Right hindlimb (tissue), 1 donor: ENCODE measurements at regions not wholly inside any gene's neighbourhood (a gene's known extent, or its start where the extent isn't known, plus 50 kb on each side); places are given as distances from the start of the nearest gene placed in this dataset.

Experiments used
- DNase-seq: peaks from one replicate; pipeline ENCODE4 v3.0.0-alpha.2; 2018

DNA sequence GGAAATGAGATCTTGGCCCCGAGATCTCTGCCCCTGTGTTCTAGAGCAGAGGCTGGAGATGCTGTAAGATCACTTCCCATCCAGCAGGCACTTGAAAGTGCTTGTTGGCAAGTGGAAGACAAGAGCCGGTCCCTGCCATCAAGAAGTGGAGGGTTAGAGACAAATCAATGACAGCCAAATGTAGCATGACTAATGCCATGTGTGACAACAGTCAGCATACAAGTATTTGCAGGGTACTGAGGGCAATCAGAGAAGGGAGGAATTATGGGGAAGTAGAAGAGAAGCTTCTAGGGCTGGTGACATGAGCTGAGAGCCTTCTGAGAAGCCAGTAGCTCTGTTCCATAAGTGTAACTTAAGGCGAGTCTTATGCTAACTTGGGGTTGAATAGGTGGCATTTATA lies 58.6 kb downstream of the TMEM17 start:
- no peak for DNase-seq

DNA sequence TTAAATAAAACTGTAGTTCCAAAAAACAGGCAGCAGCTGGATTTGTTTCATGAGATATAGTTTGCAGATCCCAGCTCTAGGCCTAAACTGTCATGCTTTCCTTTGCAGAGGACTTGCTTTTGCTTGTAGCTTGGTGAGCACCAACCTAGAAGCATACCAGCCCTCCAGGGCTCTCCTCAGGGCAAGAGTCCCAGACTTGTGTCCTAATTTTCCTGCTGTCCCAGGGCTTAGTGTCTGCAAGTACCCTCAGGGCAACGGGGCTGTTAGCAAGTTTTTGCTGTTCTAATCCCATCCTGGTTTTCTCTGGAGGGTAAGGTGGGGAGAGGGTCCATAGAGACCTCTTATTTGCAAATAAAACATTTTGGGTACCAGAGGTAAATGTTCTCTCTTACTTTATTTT lies 59.5 kb downstream of the TMEM17 start:
- no peak for DNase-seq

DNA sequence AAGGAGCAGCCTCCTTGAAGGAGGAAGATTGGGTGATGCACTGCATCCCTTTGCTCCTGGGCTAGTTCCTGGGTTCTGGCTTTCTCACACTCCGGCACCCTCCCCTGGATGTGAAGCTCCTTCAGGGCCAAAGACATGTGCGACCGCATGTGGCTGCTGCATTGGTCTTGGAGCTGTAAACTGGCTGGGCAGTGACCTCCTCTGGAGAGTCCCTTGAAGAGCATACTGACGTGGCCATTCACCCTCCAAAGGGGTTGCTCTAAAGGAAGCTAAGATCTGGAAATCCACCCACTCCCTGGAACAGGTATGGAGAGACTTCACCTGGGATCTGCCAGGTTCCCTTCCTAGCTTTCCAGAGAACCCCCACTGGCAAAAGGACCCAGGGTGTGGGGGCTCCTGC lies 62.1 kb downstream of the TMEM17 start:
- DNase-seq: no peak

DNA sequence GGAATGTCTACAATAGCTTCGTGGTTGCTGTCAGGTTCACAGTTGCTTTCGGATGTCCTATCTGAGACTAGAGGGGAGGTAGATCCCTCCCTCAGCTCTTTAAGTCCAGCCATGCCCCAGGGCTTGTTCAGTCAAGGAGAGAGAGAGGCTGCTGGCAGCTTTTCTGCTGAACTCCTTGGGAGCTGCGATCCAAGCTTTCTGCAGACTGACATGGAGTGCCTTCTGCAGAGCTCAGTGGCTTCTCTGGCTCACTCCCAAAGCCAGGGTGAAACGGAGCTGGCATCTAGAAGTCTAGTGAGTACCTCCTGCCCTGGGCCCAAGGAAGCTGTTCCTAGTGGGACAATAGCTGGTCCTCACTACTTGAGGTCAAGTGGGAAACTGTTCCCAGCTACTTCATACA lies 62.5 kb downstream of the TMEM17 start:
- no peak for DNase-seq

DNA sequence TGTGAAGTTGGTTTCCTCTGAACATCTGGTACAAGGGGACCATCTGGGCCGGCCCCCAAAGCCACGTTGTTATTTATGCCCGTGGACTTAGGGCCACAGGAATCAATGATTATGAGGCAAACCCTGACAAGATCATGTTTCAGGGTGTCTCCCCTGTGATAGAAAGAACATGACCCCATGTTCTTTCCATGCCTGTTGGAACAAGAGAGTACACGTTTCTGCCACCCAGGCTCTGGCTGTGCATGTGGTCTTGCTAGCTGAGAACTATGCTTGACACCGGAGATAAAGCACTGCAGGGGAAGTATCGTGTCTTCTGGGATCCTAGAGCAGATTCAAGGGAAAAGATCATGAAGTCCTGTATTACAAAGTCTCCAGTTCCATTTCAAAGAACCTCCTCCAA lies 64.2 kb downstream of the TMEM17 start:
- DNase-seq: no peak

DNA sequence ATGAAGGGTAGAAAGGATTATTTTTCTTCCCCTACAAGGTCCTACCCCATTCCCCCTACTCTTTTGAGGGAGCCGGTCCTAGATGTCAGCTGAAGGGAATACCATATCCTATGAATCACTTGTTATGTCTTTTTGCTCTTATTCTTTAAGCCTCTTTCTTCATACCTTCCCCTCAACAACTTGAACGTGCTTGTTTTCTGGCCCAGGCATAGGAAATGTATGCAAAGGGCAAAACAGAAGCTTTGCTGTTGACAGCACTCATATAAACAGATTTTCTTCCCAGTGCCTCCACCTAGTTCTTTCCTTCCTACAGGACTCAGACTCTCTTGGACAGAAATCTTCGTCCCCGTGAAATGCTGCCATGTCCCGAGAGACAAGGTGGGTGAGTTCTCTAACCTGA lies 64.6 kb downstream of the TMEM17 start:
- no peak for DNase-seq

DNA sequence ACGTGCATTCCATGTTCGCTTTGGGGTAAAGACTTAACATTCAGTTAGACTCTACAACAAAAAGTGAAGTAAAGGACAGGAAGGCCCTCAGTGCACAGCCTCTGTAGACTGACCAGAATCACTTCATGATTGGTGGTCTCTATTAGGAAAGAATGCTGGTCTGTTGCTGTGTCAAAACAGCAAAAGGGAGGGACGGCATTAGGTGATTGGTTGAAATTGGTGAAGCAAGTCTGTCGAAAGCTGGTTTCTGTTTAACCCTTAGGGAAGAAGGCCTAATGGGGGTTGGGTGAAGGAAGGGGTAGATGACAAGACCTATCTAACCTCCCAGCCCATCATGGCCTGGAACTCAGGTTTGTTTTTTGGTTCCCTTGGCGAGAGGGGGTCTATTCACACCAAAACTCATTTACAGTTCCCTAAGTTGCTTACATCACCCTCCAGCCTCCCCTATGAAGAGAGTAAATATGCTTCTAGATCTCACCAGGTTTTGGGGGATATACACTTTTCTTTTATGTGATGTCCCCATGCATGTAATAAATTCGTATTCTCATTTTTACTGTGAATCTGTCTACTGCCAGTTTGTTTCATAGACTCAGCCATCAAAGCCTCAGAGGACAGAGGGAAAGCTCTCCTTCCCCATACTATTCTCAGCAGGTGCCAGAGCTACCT lies 65.6 kb downstream of the TMEM17 start:
- no peak for DNase-seq

DNA sequence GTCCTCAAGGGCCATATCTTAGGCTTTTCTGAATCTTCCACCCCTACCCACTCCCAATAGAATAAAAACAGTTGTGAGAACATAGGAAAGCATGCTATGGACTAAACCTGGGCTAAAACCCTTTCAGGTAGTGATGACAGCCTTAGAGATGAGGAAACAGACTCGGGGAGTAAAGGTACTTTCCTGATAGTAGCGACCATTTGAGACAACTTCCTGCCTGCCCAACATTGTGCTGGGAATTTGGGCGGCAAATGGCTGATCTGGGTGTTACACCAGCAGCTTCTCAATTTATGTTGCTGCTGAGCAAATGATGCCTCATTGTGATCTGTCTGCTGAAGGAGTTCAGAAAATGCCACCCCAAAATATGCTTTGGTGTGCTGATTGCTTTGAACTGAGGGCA lies 66.6 kb downstream of the TMEM17 start:
- DNase-seq: no peak

DNA sequence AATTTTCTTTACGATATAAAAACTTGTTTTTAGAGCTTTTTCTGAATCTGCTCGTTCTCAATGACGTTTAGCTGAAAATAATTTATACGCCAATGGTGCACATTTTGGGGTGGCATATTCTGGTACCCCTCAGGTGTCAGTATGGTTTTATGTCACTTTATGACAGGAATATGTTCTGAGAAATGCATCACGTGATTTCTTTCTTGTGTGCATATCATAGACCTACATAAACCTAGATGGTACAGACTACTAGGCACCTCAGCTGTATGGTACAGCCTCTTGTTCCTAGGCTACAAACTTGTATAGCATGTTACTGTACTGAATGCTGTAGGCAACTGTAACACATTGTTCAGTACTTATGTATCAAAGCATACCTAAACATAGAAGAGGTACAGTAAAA lies 68.2 kb downstream of the TMEM17 start:
- DNase-seq: no peak

DNA sequence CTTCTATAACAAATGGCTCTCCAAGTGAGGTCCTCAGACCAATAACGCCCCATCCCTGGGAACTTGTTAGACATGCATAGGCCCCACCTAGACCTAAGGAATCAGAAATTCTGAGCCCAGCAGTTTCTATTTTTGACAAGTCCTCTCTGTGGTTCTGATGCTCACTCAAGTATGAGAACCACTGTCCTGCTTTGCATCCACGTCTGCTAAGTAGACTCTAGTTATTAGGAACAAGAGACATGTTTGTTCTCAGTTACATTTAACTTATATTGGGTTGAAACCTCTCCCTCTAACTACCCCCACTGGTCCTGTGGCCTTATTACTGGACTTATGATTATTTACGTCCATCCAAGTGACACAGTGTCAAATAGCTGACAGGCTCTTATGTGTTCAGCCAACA lies 70.3 kb downstream of the TMEM17 start:
- DNase-seq: no peak

DNA sequence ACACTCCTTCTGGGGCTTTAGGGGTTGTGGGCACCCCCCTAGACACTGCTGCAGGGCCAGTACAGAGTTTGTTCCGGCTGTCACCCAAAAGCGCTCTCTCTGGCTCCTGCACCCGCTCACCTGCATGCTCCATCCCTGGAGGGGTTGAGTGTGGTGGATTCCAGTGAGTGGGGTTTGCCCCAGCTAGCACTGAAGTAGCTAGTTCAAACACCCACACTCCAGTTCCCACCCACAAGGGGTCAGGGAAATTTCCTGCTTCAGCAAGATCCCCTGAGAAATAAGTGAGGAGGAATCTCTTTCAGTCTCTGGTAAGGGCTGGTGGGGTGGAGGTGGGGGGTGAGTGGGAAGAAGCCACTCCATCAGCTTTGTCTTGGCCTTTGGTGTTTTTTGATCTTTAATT lies 73.6 kb downstream of the TMEM17 start:
- DNase-seq: no peak

DNA sequence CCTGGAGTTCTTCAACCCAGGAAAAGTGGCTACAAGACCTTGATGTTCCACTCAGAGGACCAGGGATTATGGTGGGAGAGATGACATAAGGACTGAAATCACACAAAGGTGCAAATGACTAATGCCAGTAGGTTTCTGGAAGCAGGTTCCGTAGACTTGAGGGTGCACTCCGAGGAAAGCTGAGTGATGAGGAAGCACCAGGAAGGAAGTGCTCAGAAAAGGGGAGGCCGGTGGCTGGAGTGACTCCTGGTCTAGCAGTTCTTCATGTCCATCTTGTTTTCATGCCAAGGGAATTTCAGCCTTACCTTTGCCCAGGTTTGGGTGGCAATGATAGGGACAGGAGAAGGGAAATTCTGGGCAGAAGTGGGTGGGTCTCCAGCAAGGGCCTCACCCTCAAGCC lies 74.5 kb downstream of the TMEM17 start:
- DNase-seq: no peak

DNA sequence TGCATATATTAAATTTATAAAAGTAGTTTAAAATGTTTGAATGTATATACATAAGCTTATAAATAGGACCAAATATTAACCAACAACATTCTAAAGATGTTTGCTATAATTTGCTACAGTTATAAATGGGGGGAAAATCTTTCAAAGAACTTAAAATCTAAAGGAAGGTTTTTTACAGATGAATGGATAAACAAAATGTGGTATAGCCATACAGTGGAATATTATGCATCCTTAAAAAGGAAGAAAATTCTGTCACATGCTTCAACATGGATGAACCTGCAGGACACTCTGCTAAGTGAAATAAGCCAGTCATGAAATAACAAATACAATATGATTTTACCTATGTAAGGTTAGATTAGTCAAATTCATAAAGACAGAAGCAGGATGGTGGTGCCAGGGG lies 75.8 kb downstream of the TMEM17 start:
- no peak for DNase-seq

DNA sequence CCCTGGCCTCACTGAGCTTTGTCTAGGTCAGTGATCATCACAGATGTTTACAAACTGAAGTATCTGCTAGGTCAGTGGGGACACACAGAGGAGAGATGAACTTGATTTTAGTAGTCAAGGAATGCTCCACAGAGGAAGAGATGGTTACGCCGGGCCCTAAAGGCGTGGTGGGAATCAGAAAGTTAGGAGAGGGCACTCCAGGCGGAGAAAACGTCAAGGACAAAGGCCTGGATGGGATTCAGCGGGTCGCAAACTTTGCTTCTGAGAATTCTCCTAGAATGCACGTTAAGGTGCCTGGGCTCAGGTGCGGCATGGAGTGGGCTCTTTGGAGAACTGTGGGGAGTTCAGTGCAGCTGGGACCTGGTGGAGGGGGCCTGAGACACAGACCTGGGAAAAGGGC lies 78.8 kb downstream of the TMEM17 start:
- no peak for DNase-seq

DNA sequence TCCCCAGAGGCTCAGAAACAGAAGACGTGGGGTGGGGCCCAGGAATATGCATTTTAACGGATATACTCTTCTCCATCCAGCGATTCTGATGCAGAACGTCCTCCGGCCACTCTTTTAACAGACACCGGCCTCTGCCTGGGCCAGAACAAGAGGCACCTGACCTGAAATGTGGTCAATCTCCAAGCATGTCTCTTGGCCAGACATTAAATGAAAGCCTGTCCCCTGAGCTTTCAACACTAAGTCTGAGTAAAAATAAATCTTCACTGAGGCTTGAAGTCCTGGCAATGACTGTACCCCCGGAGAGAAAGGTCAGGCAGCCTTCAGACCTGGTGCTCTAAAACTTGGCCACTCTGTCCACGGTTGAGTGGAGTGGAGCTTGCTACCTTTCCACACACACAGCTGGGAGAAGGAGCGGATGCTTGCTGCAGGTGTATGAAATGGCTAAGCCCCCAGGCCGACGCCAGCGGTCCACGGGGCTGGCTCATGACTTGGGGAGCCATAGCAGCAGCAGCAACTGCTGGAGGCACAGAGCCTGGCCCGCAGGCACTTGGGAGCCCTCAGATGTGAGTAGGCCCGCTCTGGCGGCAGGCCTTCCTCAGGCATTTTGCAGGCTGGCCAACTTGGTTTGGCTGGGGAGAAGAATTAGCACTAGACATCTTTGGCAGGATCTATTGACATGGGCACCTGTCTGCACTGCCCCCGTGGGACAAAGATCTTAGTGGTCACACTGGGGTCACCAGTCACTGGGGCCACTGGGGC lies 79.7 kb downstream of the TMEM17 start:
- no peak for DNase-seq

DNA sequence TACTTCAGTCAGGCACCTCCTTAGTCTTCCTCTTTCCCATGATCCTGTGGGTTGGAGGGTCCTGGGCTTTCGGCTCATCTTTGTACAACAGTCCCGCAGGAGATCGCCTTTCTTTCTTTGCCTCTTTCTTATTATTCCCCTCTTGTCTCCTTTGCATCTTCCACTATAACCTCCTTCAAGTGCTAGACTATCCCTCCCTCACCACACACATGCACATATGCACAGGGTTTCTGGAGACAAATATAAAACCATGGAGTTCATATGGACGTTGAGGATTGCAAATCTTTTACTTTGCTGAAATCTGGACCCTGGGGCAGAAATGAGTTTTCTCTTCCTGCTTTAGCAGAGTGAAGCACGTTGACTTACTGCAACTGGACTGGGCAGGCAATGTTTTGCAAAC lies 80.3 kb downstream of the TMEM17 start:
- DNase-seq: no peak

DNA sequence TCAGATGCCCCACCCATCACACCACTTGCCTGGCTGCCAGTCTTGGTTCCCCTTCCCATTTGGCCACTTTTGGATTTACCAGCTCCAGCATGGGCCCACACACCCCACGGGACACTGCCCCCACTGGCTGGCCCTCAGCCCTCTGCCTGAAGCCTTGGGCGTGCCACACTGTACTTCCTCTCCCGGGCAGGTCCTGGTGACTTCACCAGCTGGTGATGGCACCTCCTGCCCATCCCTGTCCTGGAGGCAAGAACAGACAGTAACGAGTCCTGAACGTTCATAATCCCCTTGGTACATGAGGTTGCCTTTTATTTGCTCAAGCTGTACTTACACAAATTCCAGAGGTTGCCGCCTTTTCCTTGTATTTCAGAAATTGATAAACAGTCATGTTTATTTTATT lies 81.1 kb downstream of the TMEM17 start:
- no peak for DNase-seq

DNA sequence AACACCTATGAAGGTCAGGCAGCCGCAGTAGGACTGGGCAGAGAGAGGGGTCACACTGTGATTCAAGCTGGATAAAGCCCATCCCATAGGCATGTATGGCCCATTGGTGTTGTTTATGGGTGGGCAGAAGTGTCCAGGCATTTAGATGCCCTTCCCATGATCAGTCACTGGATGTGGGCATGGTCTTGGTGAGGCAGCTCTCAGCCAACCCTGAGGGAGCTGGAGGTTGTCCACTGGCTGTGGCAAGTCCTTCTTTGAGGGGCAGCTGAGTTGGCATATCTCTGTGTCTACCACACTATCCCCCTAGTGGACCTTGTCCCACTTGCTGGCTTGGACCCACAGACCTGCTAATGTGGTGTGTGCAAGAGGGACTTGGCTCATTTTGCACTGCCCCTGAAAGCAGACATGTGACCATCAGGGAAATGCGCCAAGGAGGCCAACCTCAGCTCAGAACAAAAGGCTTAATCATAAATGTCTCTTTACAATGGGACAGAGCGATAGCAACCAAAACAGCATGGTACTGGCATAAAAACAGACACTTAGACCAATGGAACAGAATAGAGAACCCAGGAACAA lies 82.0 kb downstream of the TMEM17 start:
- DNase-seq: no peak

DNA sequence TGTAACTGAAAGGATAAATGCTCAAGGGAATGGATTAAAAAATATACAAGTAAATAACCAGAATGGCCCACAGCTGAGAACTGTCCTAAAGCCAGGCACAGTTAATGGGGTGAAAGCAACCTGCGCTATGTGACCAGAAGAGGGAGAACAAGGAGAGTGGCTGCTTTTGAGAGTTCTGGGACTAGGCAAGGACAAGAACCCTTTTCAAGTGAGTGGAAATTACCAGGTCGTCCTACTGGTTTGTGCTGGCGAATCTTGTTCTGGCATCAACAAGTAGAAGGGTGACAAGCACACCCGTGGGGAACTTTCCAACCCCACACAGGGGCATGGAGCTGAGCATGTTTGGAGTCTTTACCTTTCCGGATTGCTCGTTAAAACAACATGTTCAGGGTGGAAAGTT lies 82.8 kb downstream of the TMEM17 start:
- no peak for DNase-seq

DNA sequence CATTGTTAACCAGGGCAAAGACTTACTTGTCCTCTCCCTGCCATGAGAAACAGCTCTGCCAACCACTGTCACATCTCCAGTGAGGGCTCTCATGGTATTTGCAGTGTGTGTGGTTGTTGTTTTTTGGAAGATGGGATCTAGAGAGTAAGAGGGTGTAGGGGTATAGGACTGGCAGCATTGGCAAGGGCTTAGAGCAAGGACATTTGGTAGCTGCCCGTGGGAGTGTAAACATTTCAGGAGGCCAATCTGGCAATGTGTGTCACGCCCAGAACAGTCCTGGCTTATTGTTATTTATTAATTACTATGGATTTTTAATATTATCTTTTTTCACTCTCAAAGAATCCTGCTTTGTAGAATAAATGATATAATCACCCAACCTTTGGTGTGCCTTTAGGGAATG lies 90.5 kb downstream of the TMEM17 start:
- no peak for DNase-seq

DNA sequence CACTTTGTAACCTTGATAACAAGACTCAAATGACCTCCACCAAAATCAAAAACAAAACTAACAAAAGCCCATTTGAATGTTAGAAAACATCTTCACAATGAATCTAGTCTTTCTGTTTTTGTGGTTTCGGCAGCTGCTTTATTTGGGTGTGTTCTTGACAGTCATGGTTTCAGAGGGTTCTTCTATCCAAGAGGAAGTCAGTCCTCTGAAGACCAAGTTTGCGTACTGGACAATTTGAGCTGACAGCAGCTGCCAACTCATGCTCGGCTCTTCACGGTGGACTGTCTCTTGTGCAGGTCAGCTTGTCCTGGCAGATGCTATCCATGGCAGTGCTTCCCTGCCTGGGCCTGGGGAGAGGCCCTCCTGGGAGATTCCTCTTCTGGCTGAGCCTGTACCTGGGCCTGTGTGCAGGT lies 91.0 kb downstream of the TMEM17 start:
- DNase-seq: no peak

DNA sequence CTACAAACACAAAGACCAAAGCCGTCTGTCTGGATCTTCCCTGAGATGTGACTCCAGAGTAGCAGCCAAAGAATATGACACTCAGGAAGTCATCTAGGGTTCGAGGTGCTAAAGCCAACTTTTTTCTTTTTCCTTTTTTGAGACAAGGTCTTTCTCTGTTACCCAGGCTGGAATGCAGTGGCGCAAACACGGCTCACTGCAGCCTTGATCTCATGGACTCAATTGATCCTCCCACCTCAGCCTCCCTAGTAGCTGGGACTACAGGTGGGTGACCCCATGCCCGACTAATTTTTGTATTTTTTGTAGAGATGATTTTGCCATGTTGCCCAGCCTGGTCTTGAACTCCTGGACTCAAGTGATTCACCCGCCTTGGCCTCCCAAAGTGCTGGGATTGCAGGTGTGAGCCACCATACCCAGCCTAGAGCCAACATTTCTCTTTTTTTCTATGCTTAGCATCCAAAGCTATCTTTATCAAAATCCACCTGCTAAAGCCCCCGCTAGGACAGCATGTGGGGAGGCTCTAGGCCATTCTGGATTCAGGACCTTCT lies 92.8 kb downstream of the TMEM17 start:
- DNase-seq: no peak

DNA sequence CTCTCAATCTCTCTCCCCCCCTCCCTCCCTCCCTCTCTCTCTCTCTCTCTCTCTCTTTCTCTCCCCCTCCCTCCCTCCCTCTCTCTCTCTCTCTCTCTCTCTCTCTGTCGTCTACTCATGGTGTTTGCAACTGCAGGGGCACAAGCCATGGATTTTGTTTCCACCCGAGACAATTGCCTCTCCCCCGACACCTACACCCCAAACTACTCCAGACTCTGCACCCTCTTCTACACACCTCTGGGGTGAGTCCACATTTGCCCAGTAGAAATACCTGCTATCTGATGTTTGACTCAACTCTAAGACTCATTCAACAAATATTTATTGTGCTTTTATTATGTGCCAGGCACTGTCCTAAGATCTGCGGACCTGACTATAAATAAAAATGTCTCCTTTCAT lies 93.7 kb downstream of the TMEM17 start:
- DNase-seq: no peak

DNA sequence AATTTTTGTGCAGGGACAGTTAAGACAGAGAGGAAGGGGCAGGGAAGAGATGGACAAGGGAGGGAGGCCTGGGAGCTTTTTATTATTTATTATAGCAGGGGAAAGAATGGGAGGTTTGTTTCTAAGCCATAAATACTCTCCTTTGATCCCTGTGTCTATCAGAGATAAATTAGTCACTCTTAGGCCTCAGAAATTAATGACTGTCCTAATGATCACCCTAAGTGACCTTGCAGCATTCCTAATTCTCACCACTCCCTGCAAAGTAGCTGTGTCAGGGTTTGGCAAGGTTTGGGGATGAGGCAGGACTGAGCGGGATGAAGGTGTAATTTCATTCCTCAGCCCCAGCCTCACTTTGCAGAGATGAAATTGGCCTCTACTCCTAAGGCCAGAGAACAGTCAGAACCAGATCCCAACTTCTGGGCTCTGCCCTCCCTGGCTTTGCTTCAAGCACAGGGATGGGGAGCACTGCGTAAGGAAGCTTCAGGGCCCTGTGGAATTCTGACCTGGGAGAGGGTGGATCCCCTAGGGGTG lies 95.0 kb downstream of the TMEM17 start:
- DNase-seq: no peak
